CD4-positive, alpha-beta T cell treated with Interleukin-1 beta for 1 hour (primary cell): ENCODE measurements at regions not wholly inside any gene's neighbourhood (a gene's known extent, or its start where the extent isn't known, plus 50 kb on each side); places are given as distances from the start of the nearest gene placed in this dataset.
A peak's percentile ranks its signal among the peaks of the same experiment; 100 is the strongest.

Experiments used
- DNase-seq, 2 donors: peaks; one replicate each; pipeline ENCODE4 v3.0.0-alpha.2; 2020 to 2022

DNA sequence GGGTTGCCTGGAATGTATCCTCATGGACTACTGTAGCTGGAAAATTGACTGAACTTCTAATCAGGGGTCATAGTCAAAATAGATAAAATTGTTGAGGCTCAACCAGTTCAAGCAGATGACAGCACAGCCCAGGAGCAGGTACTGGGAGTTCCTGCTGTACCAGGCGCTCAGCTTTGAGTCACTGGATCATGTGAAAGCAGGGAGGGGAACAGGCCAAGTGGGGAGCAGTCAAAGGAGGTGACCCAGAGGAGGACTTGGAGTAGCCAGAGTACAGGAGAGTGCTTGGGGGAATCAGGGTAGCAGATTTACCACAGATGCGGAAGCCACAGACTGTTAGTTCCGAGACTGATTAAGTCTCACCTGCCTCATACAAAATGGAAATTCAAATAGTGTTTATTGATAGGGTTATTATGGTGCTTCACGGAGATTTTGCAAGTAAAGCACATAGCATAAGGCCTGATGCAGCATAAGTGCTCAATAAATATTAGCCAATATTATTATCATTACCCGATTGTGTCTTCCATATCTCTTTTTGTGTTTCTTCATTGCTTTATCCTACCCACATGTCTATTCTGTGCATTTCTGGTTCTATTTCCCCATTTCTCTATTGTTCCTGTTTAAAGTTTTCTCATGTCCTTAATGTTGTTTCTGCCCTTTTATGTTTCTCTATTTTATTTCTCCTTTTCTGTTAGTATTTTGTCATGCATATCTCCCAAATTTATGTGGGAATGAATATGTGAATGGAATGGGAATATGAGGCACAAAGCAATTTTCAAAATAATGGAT lies 369.2 kb upstream of the MCTP2 start:
- peak in 1 of 2 donors; percentile 33 for DNase-seq

DNA sequence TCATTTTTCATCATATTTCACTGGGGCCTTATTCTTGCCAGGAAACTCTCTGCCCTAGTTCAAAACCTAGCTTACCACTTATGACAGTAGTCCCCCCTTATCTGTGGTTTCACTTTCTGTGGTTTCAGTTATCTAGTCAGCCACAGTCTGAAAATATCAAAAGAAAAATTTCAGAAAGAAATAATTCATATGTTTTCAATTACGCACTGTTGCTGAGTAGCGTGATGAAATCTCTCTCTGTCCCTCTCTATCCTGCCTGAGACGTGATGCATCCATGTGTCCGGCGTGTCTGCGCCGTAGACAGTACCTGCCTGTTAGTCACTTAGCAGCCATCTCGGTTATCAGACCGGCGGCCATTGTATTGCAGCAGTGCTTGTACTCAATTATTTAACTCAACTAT lies 369.9 kb upstream of the MCTP2 start:
- no peak for DNase-seq

- DNase-seq: no peak
These were observed 370.7 kb upstream of the MCTP2 start for GRCh38 chr15:93860701-93861100.

- DNase-seq: no peak
These were observed 372.2 kb upstream of the MCTP2 start for GRCh38 chr15:93859176-93859575.

DNA sequence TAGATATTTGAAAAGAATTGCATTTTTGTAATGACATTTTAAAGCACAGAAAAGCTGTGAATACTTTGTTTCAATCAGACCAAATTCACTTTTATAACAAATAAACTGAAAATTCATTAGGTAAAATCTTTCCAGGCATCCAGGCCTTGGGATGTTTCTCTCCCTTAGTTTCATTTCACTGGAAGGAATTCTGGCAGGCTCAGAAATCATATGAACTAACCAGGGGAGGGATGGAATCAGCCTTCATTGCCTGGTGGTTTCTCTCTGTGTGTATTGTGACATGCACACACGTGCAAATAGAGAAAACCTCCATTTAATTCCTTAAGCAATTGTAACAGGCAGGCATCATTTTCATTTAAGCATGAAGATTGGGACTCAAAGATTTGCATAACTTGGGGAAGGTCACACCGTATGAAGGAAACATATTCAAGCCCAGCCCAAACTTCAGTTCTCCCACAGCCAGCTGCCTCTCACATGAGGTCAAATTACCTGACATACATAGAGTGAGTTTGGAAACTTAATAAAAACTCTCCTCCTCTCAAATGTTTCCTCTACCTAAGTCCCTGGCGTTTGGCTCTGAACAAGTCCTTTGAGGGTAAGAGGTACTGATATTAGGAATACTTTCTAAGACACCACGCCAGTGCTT lies 376.1 kb upstream of the MCTP2 start:
- DNase-seq: no peak

DNA sequence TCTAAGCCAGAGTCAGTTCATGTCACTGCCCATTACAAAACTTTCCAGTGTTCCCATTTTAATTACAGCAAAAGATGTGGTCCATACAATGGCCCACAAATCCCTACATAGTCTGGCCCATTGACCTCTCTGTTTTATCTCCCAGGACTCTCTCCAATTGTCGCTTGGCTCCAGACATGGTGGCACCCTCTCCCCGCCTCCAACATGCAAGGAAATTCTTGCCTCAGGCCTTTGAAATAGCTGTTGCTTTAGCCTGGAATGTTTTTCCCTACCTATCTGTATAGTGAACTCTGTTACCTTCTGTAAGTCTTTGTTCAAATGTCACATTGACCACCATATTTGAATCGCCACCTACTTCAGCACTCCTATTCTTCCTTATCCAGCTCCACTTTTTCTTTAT lies 377.3 kb upstream of the MCTP2 start:
- no peak for DNase-seq

DNA sequence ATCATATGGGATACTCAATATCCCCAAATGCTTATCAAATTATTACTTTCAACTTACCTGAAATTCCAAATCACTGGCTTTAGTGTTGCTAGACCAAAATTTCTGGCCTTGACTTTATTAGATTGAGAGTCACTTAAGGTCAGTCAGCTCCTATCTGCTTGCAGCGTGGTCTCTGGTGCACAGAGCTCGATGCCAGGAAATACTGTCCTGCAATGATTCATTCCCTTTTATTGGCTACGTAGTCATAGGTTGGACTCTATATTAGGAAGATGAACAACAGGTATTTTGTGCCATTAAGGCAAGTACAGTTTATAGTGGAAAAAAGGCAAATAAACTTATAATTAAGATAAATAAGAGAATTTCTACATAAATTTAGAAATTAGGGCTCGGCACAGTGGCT lies 378.6 kb upstream of the MCTP2 start:
- no peak for DNase-seq

DNA sequence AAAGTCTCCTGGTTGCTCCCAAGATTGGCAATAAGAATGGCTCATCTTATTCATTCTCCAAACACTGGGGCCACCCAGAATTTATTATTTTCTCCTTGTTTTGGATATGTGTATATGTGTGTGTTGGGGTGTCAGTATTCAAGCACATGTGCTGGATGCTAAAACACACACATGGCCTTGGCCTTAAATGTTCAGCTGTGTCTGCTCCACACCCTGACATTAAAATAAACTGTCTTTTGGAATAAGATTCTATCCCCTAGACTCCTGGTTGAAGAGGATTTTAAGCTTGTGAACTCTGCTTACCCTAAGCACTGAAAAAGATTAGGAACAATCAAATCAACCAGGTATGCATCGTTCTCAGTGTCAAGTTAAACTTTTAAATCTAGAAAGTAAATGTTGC lies 382.9 kb upstream of the MCTP2 start:
- DNase-seq: no peak

GRCh38 chr15:93848076-93848475 lies 383.3 kb upstream of the MCTP2 start:
- DNase-seq: no peak

DNA sequence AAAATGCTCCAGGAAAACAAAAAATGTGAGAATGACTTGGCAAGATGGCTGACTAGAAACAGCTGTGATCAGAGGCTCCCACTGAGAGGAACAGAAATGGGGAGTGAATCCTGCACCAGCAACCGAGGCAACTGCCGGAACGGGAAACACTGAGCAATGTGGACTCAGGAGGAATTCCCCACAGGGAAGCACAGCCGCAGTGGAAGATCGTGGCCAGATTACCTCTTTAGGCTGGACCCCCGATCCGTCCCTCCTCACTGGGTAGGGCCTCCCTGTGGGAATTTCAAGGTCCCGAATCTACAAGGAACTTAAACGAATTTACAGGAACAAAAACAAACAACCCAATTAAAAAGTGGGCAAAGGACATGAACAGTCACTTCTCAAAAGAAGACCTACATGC lies 385.2 kb upstream of the MCTP2 start:
- DNase-seq: no peak

DNA sequence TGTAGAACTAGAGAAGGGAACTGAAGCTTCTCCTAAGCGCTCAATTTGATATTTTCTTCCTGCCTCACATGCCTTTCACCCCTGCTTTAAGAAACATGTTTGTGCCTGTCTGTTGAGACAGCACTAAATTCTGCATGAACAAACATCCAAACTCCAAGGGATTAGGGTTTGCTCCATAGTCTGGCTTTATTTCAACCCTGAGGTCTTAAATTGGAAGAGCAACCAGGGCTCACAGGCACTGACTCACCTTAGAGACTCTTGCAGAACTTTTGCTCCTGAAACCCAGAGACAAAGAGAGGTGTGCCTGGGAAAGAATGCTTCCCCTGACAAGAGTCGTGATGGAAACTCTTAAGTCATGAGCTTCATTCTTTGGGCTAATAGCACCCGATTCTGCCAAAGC lies 393.9 kb upstream of the MCTP2 start:
- DNase-seq: no peak

DNA sequence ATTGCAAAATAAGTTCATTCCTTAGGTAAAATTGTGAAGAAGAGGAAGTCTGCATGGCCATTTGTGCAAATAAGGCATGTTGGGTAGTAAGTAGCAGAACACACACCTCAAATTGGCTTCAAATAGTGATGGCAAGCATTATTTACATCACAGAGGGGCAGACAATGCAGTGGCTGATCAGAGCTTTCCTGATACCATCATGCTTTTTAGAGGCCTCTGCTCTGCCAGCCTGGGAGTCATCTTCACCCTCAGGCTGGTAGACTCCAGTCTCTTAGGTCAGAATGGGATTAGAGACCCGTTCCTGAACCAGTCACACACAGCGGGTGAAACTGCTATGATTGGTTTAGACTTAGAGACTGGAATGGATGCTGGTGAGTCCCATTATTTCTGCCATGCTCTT lies 396.0 kb upstream of the MCTP2 start:
- DNase-seq: no peak

- no peak for DNase-seq
These were observed 399.7 kb upstream of the MCTP2 start for GRCh38 chr15:93831641-93832040.

DNA sequence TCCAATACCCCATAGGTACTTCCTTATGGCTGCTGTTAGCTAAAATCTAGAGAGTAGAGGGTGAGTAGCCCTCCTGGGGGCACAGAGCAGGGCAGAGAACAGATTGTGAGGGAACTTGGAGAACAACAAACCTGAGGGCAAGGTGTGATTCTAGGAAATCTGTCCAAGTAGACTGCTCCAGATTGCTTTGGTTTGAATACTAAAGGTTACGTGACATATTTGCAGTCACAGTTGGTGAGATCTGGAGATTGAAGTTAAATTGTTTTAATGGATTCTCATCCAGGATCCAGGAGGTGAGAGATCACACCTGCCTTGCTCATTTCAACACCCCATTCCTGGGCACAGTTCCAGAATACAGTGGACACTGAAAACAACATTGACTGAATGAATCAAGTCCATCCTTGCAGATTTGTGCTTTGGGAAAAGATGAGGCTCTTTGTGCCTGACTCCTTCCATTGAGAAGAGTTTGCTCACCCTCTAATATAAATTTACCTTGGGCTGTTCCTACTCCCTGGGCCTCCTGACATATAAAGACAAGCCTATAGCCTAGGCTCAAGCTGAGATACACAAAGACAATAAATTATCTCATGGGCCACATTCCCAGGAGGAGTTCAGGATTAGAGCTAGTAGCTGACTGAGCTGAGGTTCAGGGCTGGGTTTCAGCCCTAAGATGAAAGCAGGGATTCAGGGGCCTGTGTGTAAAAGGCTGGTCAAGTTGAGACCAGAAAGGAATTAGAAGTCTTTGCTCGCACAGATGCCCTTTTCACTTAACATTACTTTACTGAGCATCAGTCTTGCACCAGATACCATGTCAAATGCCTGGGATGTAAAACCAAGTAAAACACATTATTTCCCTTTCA lies 400.9 kb upstream of the MCTP2 start:
- no peak for DNase-seq

DNA sequence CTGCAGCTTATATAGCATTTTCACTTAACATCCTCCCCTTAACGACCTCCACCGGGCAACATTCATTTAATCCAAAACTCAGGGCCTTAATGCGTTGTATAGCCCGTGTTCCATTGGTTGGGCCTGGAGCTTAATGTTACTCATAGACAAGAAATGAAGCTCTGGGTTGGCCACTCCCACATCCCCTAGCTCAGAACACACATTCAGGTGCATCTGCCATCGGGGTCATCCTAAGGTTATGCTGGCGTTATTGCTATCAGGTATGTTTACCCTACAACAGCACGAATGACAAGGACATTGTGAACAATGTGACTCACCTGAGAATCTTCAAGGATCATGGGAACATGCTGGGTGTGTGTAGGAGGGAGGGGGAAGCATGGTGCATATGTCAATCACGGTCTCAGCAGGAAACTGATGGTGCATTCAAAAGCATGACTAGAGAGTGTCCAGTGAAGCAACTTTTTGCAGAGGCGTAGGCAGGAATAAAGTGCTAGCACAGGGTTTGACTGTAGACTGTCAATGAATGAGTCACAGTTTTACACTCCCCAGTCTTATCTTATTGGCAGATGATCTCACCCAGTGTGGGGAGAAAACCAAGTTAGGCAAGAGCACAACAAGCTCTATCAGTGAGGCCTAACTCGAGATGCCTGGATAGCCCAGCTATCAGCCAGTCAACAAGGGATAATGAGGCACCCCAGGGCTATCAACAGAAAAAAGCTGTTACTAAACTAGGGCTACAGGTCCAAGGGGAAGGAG lies 402.1 kb upstream of the MCTP2 start:
- DNase-seq: no peak

GRCh38 chr15:93826790-93827189 lies 404.6 kb upstream of the MCTP2 start:
- DNase-seq: no peak

- no peak for DNase-seq
These were observed 405.1 kb upstream of the MCTP2 start for GRCh38 chr15:93826293-93826692.

- no peak for DNase-seq
These were observed 405.7 kb upstream of the MCTP2 start for GRCh38 chr15:93825682-93826081.

DNA sequence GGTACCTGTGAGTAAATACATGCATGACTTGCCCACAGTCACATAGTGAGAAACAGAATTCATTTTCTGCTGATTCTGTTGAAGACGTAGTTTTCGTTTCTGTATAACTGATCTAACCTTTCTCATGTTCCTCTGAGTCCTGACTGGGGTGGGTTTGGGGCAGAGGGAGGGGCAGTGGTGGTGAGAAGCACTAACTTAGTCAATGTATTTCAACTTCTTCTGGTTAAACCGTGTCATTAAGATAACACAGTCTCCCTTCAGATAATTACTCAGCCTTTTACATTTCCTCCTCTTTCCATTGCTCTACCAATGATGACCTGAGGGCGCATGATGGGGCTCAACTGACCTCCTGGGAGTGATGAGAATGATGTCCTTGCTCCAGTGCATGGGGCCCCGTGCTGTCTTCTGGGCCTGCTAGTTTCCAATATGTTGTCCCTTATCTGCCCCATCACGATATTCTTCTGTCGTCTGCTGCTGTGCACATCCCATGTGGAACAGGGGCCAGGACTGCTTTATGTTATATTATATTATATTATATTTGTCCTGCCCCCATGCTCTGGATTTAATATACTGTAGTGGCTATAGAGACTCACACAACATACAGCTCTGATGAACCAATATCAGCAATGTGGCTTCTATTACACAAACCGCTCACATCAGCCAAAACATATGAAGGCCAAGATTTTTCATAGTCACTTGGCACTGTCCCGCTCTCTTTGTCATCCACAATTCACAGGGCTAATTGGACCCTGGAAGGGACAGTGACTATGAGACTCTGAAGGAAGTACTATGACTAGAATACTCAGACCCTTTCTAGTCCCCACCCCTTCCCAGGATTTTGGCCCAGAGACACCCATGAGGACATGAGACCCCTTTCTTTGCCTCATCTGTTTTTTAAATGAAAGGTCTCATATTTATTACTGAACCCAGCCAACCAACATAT lies 407.1 kb upstream of the MCTP2 start:
- DNase-seq: no peak

GRCh38 chr15:93820566-93820965 lies 410.8 kb upstream of the MCTP2 start:
- DNase-seq: no peak

GRCh38 chr15:93819826-93820225 lies 411.5 kb upstream of the MCTP2 start:
- DNase-seq: no peak

- no peak for DNase-seq
These were observed 414.5 kb upstream of the MCTP2 start for GRCh38 chr15:93816815-93817214.
